CD4-positive, alpha-beta T cell (primary cell): ENCODE measurements at regions not wholly inside any gene's neighbourhood (a gene's known extent, or its start where the extent isn't known, plus 50 kb on each side); places are given as distances from the start of the nearest gene placed in this dataset.

ENCODE experiments used
- ATAC-seq: fragments of 200-7000 bp; cut with Tn5 transposase; one replicate; pipeline ENCODE4 v1.10.0; 2022; ENCODE audit warnings: mild to moderate bottlenecking; ENCODE audit not compliant: poor library complexity
- CTCF ChIA-PET: fragments of 350-600 bp; sonication (Branson Sonifier 250); formaldehyde crosslinking; loops from one replicate; lab custom pipeline; 2021; ENCODE audit warnings: antibody characterized with exemption, inconsistent platforms; lab: Charles Lee
- POLR2A ChIA-PET: fragments of 350-600 bp; sonication (Branson Sonifier 250); formaldehyde crosslinking; loops from one replicate; lab custom pipeline; 2021; ENCODE audit warnings: antibody characterized with exemption, inconsistent platforms; lab: Charles Lee
- DNase-seq, 14 experiments: peaks; one replicate each; pipeline ENCODE4 v3.0.0-alpha.2; 2013 to 2020; ENCODE audit warnings: mixed read lengths in 2 of 14
- H3K27ac ChIP-seq, 2 donors: one replicate each; pipeline versions ENCODE4 v1.5.1 to v1.7.0; 2013; ENCODE audit warnings: low read length in 2 of 2, low read depth in 1 of 2, mild to moderate bottlenecking in 1 of 2
- H3K27me3 ChIP-seq, 2 experiments: 1 replicate in 1 of 2; 2 replicates in 1 of 2; pipeline versions ENCODE4 v1.6.1 to v1.7.0; 2013; ENCODE audit warnings: low read length in 2 of 2, control low read depth in 1 of 2, mild to moderate bottlenecking in 1 of 2, moderate library complexity in 1 of 2; ENCODE audit not compliant: insufficient read depth in 2 of 2, control insufficient read depth in 1 of 2
- H3K36me3 ChIP-seq: one replicate; pipeline ENCODE4 v1.6.1; 2013; ENCODE audit warnings: low read length, control low read depth; ENCODE audit not compliant: insufficient read depth
- H3K4me1 ChIP-seq: one replicate; pipeline ENCODE4 v1.6.1; 2013; ENCODE audit warnings: low read length, control low read depth; ENCODE audit not compliant: insufficient read depth
- H3K4me3 ChIP-seq: one replicate; pipeline ENCODE4 v1.5.1; 2013; ENCODE audit warnings: mild to moderate bottlenecking, low read length, moderate library complexity
- H3K9me3 ChIP-seq, 2 experiments: 1 replicate in 1 of 2; 2 replicates in 1 of 2; pipeline versions ENCODE4 v1.6.1 to v1.7.0; 2013; ENCODE audit warnings: low read length in 2 of 2, mild to moderate bottlenecking in 2 of 2, control low read depth in 1 of 2, moderate library complexity in 1 of 2; ENCODE audit not compliant: control insufficient read depth in 1 of 2, insufficient read depth in 1 of 2
- H3K27ac Mint-ChIP-seq: one replicate; pipeline ENCODE4 v1.8.0; 2020; ENCODE audit warnings: mixed read lengths
- H3K27me3 Mint-ChIP-seq: one replicate; pipeline ENCODE4 v1.8.0; 2021; ENCODE audit warnings: mixed read lengths
- H3K36me3 Mint-ChIP-seq: one replicate; pipeline ENCODE4 v1.8.0; 2021; ENCODE audit warnings: low read depth, mixed read lengths
- H3K4me1 Mint-ChIP-seq: one replicate; pipeline ENCODE4 v1.8.0; 2021; ENCODE audit warnings: low read depth, mixed read lengths
- H3K4me3 Mint-ChIP-seq: one replicate; pipeline ENCODE4 v1.8.0; 2020; ENCODE audit warnings: mild to moderate bottlenecking, mixed read lengths
- H3K9me3 Mint-ChIP-seq: one replicate; pipeline ENCODE4 v1.8.0; 2020; ENCODE audit warnings: mixed read lengths
- intact Hi-C, 2 experiments: fragments of 100-400 bp; cut with DNase I in 1 of 2; cut with micrococcal nuclease in 1 of 2; formaldehyde crosslinking; loops; one replicate each; pipeline versions ENCODE4 v1.15.1 to v1.9.0; 2023 to 2025; cut with DNase I, micrococcal nuclease
- TF ChIP-seq, protein P1 (sequence below): fragments of 200-600 bp; IDR thresholded peaks from one replicate; pipeline ENCODE4 v1.8.0; 2022; ENCODE audit warnings: antibody characterized with exemption, mild to moderate bottlenecking

DNA sequence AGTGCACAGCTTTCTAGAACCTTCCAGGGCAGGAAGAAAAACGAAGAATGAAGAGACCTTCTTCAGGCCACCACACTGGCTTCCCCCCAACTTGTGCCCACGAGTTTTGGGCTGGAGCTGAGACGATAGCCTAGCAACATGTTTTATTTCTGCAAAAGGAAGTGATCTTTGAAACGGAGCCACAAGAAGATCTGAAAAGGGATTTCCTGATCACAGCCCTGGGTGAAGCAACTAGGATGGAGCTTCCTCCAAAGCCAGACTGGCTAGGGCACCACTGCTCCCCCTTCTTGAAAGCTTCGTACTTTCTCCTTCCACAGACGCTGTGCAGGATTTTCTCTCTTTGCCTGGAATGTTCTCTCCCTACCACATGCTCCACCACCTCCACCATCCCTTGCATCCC is 418.3 kb downstream of the MED13L start:
- Mint-ChIP-seq H3K36me3 (no peaks in the 10 kb centered on the region), H3K4me3 (no peak overlapping the region), H3K27ac (no peak overlapping the region), H3K27me3 (peaks cover 25% of the 10 kb centered on the region), H3K9me3 (no peaks in the 10 kb centered on the region), H3K4me1 (no peaks in the 10 kb centered on the region)
- CTCF ChIA-PET, result no interaction called here
- peaks cover 0 to 5% of the 10 kb centered on the region in 2 experiments for H3K27me3 ChIP-seq
- POLR2A ChIA-PET, result no interaction called here
- H3K9me3 ChIP-seq, result no peaks in the 10 kb centered on the region
- H3K4me3 ChIP-seq, result no peak overlapping the region
- DNase-seq (no peak), ATAC-seq (no peak)
- no peaks in the 10 kb centered on the region for H3K4me1 ChIP-seq
- intact Hi-C loops, result no loop called here
- no peak overlapping the region for H3K27ac ChIP-seq
- TF ChIP-seq, protein P1, sequence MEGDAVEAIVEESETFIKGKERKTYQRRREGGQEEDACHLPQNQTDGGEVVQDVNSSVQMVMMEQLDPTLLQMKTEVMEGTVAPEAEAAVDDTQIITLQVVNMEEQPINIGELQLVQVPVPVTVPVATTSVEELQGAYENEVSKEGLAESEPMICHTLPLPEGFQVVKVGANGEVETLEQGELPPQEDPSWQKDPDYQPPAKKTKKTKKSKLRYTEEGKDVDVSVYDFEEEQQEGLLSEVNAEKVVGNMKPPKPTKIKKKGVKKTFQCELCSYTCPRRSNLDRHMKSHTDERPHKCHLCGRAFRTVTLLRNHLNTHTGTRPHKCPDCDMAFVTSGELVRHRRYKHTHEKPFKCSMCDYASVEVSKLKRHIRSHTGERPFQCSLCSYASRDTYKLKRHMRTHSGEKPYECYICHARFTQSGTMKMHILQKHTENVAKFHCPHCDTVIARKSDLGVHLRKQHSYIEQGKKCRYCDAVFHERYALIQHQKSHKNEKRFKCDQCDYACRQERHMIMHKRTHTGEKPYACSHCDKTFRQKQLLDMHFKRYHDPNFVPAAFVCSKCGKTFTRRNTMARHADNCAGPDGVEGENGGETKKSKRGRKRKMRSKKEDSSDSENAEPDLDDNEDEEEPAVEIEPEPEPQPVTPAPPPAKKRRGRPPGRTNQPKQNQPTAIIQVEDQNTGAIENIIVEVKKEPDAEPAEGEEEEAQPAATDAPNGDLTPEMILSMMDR, result no peak
- no peaks in the 10 kb centered on the region for H3K36me3 ChIP-seq

DNA sequence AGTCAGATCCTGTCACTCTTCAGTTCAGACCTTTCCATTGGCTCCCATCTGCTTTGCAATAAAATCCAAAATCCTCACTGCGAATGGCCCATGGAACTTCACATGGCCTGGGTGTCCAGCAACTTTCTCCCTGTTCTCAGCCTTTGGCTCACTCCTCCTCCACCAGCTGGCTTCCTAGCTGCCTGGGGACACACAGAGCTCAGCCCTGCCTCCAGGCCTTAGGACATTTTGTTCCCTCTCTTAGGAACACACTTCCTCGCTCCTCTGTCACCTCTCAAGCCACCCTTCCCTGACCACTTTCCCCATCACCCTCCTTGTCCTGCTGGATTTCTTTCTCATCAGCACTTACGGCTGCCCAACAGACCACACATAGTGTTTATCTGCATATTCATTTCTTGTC is 419.6 kb downstream of the MED13L start:
- ChIA-PET CTCF (interaction anchor here (0.9 kb wide), 1 partner anchor 11 kb away, joined by 3 read pairs; no protein-coding TSS in a partner anchor), POLR2A (no interaction called here)
- Mint-ChIP-seq H3K9me3 (no peaks in the 10 kb centered on the region), H3K27me3 (peaks cover 25% of the 10 kb centered on the region), H3K4me1 (no peaks in the 10 kb centered on the region), H3K4me3 (no peak overlapping the region), H3K36me3 (no peaks in the 10 kb centered on the region), H3K27ac (no peak overlapping the region)
- no peaks in the 10 kb centered on the region for H3K4me1 ChIP-seq
- ATAC-seq, result no peak
- no peak overlapping the region for H3K27ac ChIP-seq
- H3K9me3 ChIP-seq, result no peaks in the 10 kb centered on the region
- TF ChIP-seq, protein P1, result no peak
- peaks cover 3 to 5% of the 10 kb centered on the region in 2 experiments for H3K27me3 ChIP-seq
- H3K36me3 ChIP-seq, result no peaks in the 10 kb centered on the region
- DNase-seq, result no peak
- no peak overlapping the region for H3K4me3 ChIP-seq
- intact Hi-C loops, result no loop called here

DNA sequence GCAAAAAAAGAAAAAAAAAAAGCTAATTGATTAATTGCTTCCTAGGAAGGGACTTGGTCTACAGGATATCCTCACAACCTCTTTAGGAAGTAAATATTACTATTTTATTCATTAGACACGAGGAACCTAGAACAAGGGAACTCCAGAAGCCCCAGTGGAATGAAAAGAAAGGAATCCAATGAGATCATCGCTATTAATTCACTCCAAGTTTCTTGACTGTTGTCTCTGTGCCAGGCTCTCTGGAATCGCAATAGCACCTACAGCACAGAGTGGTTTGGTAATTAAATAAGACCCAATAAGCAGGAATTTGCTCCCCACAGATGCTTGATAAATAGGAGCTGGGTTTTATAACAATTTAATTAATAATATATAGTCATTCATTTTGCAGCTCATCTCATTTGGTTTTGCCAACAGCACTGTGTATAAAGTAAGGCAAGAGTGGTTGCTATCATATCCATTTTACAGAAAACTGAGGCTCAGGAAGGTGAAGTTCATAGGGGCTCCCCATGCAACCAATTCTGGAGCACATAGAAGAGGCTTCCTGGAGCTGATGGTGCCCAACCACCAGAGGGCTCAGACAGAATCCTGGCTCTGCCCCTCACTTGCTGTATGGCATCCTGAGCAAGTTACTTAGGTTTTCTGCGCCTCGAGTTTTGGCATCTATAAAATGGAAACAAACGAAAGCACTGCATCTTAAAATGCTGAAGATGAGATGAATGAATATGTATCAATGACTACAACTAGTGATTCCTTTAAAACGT is 420.2 kb downstream of the MED13L start:
- H3K36me3 Mint-ChIP-seq, result no peaks in the 10 kb centered on the region
- TF ChIP-seq, protein P1, result no peak
- Histone ChIP-seq H3K27ac (no peak overlapping the region), H3K4me1 (no peaks in the 10 kb centered on the region), H3K4me3 (no peak overlapping the region), H3K27me3 (peaks cover 3 to 5% of the 10 kb centered on the region in 2 experiments), H3K9me3 (no peaks in the 10 kb centered on the region), H3K36me3 (no peaks in the 10 kb centered on the region)
- peaks cover 25% of the 10 kb centered on the region for H3K27me3 Mint-ChIP-seq
- H3K9me3 Mint-ChIP-seq, result no peaks in the 10 kb centered on the region
- POLR2A ChIA-PET, result no interaction called here
- H3K27ac Mint-ChIP-seq, result no peak overlapping the region
- H3K4me1 Mint-ChIP-seq, result no peaks in the 10 kb centered on the region
- intact Hi-C loops, result no loop called here
- no peak for ATAC-seq
- CTCF ChIA-PET, result interaction anchor here (0.6 to 0.9 kb wide), 2 partner anchors 11 to 1252 kb away, joined by 3 read pairs; no protein-coding TSS in a partner anchor
- H3K4me3 Mint-ChIP-seq, result no peak overlapping the region
- no peak for DNase-seq
